B cell (primary cell): ENCODE measurements at regions not wholly inside any gene's neighbourhood (a gene's known extent, or its start where the extent isn't known, plus 50 kb on each side); places are given as distances from the start of the nearest gene placed in this dataset.

ENCODE experiments used
- ATAC-seq: fragments of 200-7000 bp; cut with Tn5 transposase; one replicate; pipeline ENCODE4 v1.10.0; 2021; ENCODE audit warnings: low read depth, mild to moderate bottlenecking, moderate number of reproducible peaks, moderate library complexity
- CTCF ChIA-PET: fragments of 350-600 bp; sonication (Branson Sonifier 250); formaldehyde crosslinking; loops from one replicate; lab custom pipeline; 2021; ENCODE audit warnings: antibody characterized with exemption, inconsistent platforms; lab: Charles Lee
- POLR2A ChIA-PET: fragments of 350-600 bp; sonication (Branson Sonifier 250); formaldehyde crosslinking; loops from one replicate; lab custom pipeline; 2021; ENCODE audit warnings: antibody characterized with exemption; lab: Charles Lee
- DNase-seq: peaks from one replicate; pipeline ENCODE4 v3.0.0; 2013
- H2AFZ ChIP-seq: 2 replicates; pipeline ENCODE4 v1.6.1; 2012; ENCODE audit warnings: mild to moderate bottlenecking, low read depth, low read length; ENCODE audit not compliant: insufficient read depth, poor library complexity, severe bottlenecking
- H3K27ac ChIP-seq, 2 donors: 1 replicate in 1 of 2; 2 replicates in 1 of 2; pipeline ENCODE4 v1.5.1; 2012 to 2013; ENCODE audit warnings: low read length in 2 of 2, mild to moderate bottlenecking in 2 of 2, moderate library complexity in 1 of 2
- H3K27me3 ChIP-seq, 4 experiments: fragments of 200-600 bp in 1 of 4; sonication (generic) in 1 of 4; replicated peaks in 1 of 4; 1 replicate in 2 of 4; 2 replicates in 2 of 4; pipeline versions ENCODE4 v1.6.1 to v1.7.0; 2013 to 2016; ENCODE audit warnings: low read length in 3 of 4, mild to moderate bottlenecking in 2 of 4, mixed read lengths in 1 of 4, moderate library complexity in 1 of 4; ENCODE audit not compliant: insufficient read depth in 4 of 4, control insufficient read depth in 3 of 4; ENCODE audit errors: control extremely low read depth in 1 of 4
- H3K36me3 ChIP-seq, 2 experiments: replicated peaks in 1 of 2; 1 replicate in 1 of 2; 2 replicates in 1 of 2; pipeline versions ENCODE4 v1.6.1 to v1.7.1; 2013; ENCODE audit warnings: low read length in 1 of 2; ENCODE audit not compliant: insufficient read depth in 2 of 2, control insufficient read depth in 1 of 2; ENCODE audit errors: control extremely low read depth in 1 of 2, extremely low read depth in 1 of 2
- H3K4me1 ChIP-seq, 2 donors: fragments of 200-600 bp in 1 of 2; sonication (generic) in 1 of 2; 1 replicate in 1 of 2; 2 replicates in 1 of 2; pipeline versions ENCODE4 v1.5.1 to v1.6.1; 2013 to 2017; ENCODE audit warnings: low read length in 2 of 2; ENCODE audit not compliant: control insufficient read depth in 2 of 2, insufficient read depth in 2 of 2
- H3K4me2 ChIP-seq: replicated peaks from 2 replicates; pipeline ENCODE3; 2012; ENCODE audit warnings: mild to moderate bottlenecking, low read depth, low read length; ENCODE audit not compliant: poor library complexity, severe bottlenecking
- H3K4me3 ChIP-seq, 5 experiments: fragments of 200-600 bp in 1 of 5; sonication (generic) in 1 of 5; 1 replicate in 3 of 5; 2 replicates in 2 of 5; pipeline versions ENCODE4 v1.5.1 to v1.7.0; 2011 to 2016; ENCODE audit warnings: low read length in 4 of 5, mild to moderate bottlenecking in 4 of 5, low read depth in 2 of 5, control low read depth in 1 of 5, moderate library complexity in 1 of 5; ENCODE audit not compliant: insufficient read depth in 1 of 5; ENCODE audit errors: control extremely low read depth in 1 of 5, extremely low read depth in 1 of 5
- H3K79me2 ChIP-seq: fragments of 200-600 bp; sonication (generic); one replicate; pipeline ENCODE4 v1.6.0; 2016; ENCODE audit warnings: low read length; ENCODE audit not compliant: control insufficient read depth, insufficient read depth
- H3K9ac ChIP-seq: fragments of 200-600 bp; sonication (generic); 2 replicates; pipeline ENCODE4 v1.6.1; 2017; ENCODE audit warnings: mild to moderate bottlenecking, low read length, moderate library complexity
- H3K9me3 ChIP-seq, 3 donors: one replicate each; pipeline versions ENCODE4 v1.6.1 to v1.7.1; 2013; ENCODE audit warnings: low read length in 2 of 3; ENCODE audit not compliant: control insufficient read depth in 2 of 3, insufficient read depth in 1 of 3; ENCODE audit errors: control extremely low read depth in 1 of 3
- H4K20me1 ChIP-seq: 2 replicates; pipeline ENCODE4 v1.6.0; 2012; ENCODE audit warnings: mild to moderate bottlenecking, low read length; ENCODE audit not compliant: insufficient read depth, control insufficient read depth, poor library complexity, severe bottlenecking
- H3K27ac Mint-ChIP-seq: one replicate; pipeline ENCODE4 v1.8.0; 2021; ENCODE audit warnings: mixed read lengths
- H3K27me3 Mint-ChIP-seq: one replicate; pipeline ENCODE4 v1.8.0; 2021; ENCODE audit warnings: mixed read lengths
- H3K4me1 Mint-ChIP-seq: one replicate; pipeline ENCODE4 v1.8.0; 2021; ENCODE audit warnings: mixed read lengths
- H3K4me3 Mint-ChIP-seq: one replicate; pipeline ENCODE4 v1.8.0; 2021; ENCODE audit warnings: mixed read lengths
- H3K9me3 Mint-ChIP-seq: one replicate; pipeline ENCODE4 v1.8.0; 2022; ENCODE audit warnings: mixed read lengths; ENCODE audit not compliant: insufficient read depth
- EZH2 ChIP-seq: IDR thresholded peaks from 2 replicates; pipeline ENCODE4 v1.6.1; 2012; ENCODE audit warnings: borderline replicate concordance, low read depth, mild to moderate bottlenecking, moderate library complexity, low read length; ENCODE audit not compliant: insufficient read depth, poor library complexity, severe bottlenecking
- WGBS: methylation state at CpG from one replicate; pipeline ENCODE4 v1.1.5; 2013; ENCODE audit warnings: missing lambda C conversion rate; ENCODE audit not compliant: insufficient coverage; 5-methylcytosine and 5-hydroxymethylcytosine counted together
- intact Hi-C: fragments of 100-400 bp; cut with micrococcal nuclease; formaldehyde crosslinking; loops from one replicate; pipeline ENCODE4 v1.10.0; 2022
- TF ChIP-seq, protein P1 (sequence below): fragments of 200-600 bp; IDR thresholded peaks from one replicate; pipeline ENCODE4 v1.8.0; 2022; ENCODE audit warnings: antibody characterized with exemption, mild to moderate bottlenecking

DNA sequence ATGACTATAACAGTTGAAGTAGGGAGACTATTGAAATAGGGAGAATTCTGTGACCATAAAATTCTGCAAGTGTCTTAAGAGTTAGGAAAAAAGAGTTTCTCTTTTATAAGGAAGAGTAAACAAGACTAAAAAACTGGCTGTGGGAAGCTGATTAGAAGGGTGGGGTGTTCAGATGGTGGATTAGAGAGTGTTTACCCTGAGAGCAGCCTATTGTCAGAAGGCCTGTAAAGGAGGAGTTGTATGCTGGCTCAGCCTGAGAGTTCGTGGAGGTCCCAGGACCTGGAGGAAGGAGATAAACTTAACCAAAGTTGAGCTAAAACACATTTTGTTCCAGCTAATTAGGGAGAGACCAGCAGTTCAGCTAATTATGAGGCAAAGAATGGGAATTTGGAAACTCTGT is 629.7 kb downstream of the PCDH7 start:
- H2AFZ ChIP-seq, result no peak overlapping the region
- no peaks in the 10 kb centered on the region for H3K79me2 ChIP-seq
- Mint-ChIP-seq H3K27me3 (no peaks in the 10 kb centered on the region), H3K9me3 (no peaks in the 10 kb centered on the region), H3K27ac (no peak overlapping the region), H3K4me1 (no peaks in the 10 kb centered on the region), H3K4me3 (no peak overlapping the region)
- TF ChIP-seq, protein P1, sequence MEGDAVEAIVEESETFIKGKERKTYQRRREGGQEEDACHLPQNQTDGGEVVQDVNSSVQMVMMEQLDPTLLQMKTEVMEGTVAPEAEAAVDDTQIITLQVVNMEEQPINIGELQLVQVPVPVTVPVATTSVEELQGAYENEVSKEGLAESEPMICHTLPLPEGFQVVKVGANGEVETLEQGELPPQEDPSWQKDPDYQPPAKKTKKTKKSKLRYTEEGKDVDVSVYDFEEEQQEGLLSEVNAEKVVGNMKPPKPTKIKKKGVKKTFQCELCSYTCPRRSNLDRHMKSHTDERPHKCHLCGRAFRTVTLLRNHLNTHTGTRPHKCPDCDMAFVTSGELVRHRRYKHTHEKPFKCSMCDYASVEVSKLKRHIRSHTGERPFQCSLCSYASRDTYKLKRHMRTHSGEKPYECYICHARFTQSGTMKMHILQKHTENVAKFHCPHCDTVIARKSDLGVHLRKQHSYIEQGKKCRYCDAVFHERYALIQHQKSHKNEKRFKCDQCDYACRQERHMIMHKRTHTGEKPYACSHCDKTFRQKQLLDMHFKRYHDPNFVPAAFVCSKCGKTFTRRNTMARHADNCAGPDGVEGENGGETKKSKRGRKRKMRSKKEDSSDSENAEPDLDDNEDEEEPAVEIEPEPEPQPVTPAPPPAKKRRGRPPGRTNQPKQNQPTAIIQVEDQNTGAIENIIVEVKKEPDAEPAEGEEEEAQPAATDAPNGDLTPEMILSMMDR, result no peak
- no peak for TF ChIP-seq EZH2
- no peaks in the 10 kb centered on the region for H4K20me1 ChIP-seq
- no peak for DNase-seq
- H3K9me3 ChIP-seq, result peaks cover 0 to 2% (median 0%) of the 10 kb centered on the region in 3 donors
- no peak for ATAC-seq
- POLR2A ChIA-PET, result no interaction called here
- CTCF ChIA-PET, result no interaction called here
- H3K36me3 ChIP-seq, result no peaks in the 10 kb centered on the region
- H3K4me2 ChIP-seq, result no peak overlapping the region
- 60% methylated on average over 1 of the region's 1 CpG for WGBS
- H3K4me3 ChIP-seq, result no peak overlapping the region
- no peak overlapping the region for H3K27ac ChIP-seq
- no peak overlapping the region for H3K9ac ChIP-seq
- no peaks in the 10 kb centered on the region for H3K4me1 ChIP-seq
- H3K27me3 ChIP-seq, result no peaks in the 10 kb centered on the region
- intact Hi-C loops, result no loop called here

DNA sequence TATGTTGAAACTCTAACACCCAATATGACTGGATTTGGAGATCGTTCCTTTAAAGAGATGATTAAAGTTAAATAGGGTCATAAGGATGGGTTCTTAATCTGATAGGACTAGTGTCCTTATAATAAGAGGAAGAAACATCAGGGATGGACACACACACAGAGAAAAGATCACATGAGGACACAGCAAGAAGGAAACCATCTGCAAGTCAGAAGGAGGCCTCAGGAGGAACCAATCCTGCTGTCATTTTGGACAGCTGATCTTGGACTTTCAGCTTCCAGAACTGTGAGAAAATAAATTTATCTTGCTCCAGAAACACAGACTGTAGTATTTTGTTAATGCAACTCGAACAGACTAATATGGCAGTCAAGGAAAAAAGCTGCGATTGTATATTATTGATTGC is 631.5 kb downstream of the PCDH7 start:
- Histone ChIP-seq H3K79me2 (no peaks in the 10 kb centered on the region), H3K4me3 (no peak overlapping the region), H4K20me1 (no peaks in the 10 kb centered on the region), H3K9me3 (peaks cover 0 to 2% (median 0%) of the 10 kb centered on the region in 3 donors), H3K27me3 (no peaks in the 10 kb centered on the region), H3K36me3 (no peaks in the 10 kb centered on the region), H2AFZ (no peak overlapping the region), H3K27ac (no peak overlapping the region), H3K4me1 (no peaks in the 10 kb centered on the region), H3K4me2 (no peak overlapping the region), H3K9ac (no peak overlapping the region)
- no CpG with 5 or more reads among the region's 3 CpGs for WGBS
- intact Hi-C loops, result no loop called here
- TF ChIP-seq, protein P1, result no peak
- no peak for TF ChIP-seq EZH2
- POLR2A ChIA-PET, result no interaction called here
- Mint-ChIP-seq H3K9me3 (no peaks in the 10 kb centered on the region), H3K27ac (no peak overlapping the region), H3K4me3 (no peak overlapping the region), H3K27me3 (no peaks in the 10 kb centered on the region), H3K4me1 (no peaks in the 10 kb centered on the region)
- CTCF ChIA-PET, result no interaction called here
- ATAC-seq, result no peak
- DNase-seq, result no peak
